ENCODE measurements at regions not wholly inside any gene's neighbourhood (a gene's known extent, or its start where the extent isn't known, plus 50 kb on each side); places are given as distances from the start of the nearest gene placed in this dataset.
"Not testable (repeated sequence)": the region's sequence is repeated elsewhere in the genome, so short reads cannot be mapped to it uniquely, and the experiment has no call there.

- H3K9me3 Mint-ChIP-seq, result peaks cover 1 to 18% (median 5%) of the 10 kb centered on the region in 7 donors
- no peaks in the 10 kb centered on the region for H3K4me1 ChIP-seq (ENCODE audit: control insufficient read depth, insufficient read depth, low read length, poor library complexity, severe bottlenecking)
- no peak overlapping the region for H3K27ac ChIP-seq (ENCODE audit: insufficient read depth, low read length, poor library complexity, severe bottlenecking)
- H3K4me1 Mint-ChIP-seq, result no peaks in the 10 kb centered on the region
- no peak overlapping the region for H3K4me3 ChIP-seq (ENCODE audit: low read depth, low read length)
- no peaks in the 10 kb centered on the region for H3K9me3 ChIP-seq (ENCODE audit: control insufficient read depth in 2 of 2, low read length in 2 of 2)
- DNase-seq (no peak), ATAC-seq (ENCODE audit: low read depth in 2 of 2) (no peak)
- no peak overlapping the region for H3K27ac Mint-ChIP-seq
- H3K36me3 Mint-ChIP-seq, result no peaks in the 10 kb centered on the region
- no peak overlapping the region for H3K4me3 Mint-ChIP-seq
- no peaks in the 10 kb centered on the region for H3K27me3 ChIP-seq (ENCODE audit: control insufficient read depth, insufficient read depth, low read length)
- no peaks in the 10 kb centered on the region for H3K27me3 Mint-ChIP-seq
- no peaks in the 10 kb centered on the region for H3K36me3 ChIP-seq (ENCODE audit: control insufficient read depth, insufficient read depth, low read length)
These were observed 653.6 kb downstream of the REEP3 start for GRCh38 chr10:64174666-64175255.

GRCh38 chr10:64175271-64175962 is 654.2 kb downstream of the REEP3 start:
- no peak overlapping the region for H3K4me3 ChIP-seq (ENCODE audit: low read depth, low read length)
- Mint-ChIP-seq H3K27me3 (no peaks in the 10 kb centered on the region), H3K4me1 (no peaks in the 10 kb centered on the region), H3K4me3 (no peak overlapping the region), H3K36me3 (no peaks in the 10 kb centered on the region), H3K9me3 (peaks cover 0 to 11% (median 2%) of the 10 kb centered on the region in 7 donors), H3K27ac (no peak overlapping the region)
- ATAC-seq (ENCODE audit: low read depth in 2 of 2), result no peak
- no peaks in the 10 kb centered on the region for H3K36me3 ChIP-seq (ENCODE audit: control insufficient read depth, insufficient read depth, low read length)
- no peak for DNase-seq
- H3K9me3 ChIP-seq (ENCODE audit: control insufficient read depth in 2 of 2, low read length in 2 of 2), result no peaks in the 10 kb centered on the region
- no peaks in the 10 kb centered on the region for H3K27me3 ChIP-seq (ENCODE audit: control insufficient read depth, insufficient read depth, low read length)
- no peaks in the 10 kb centered on the region for H3K4me1 ChIP-seq (ENCODE audit: control insufficient read depth, insufficient read depth, low read length, poor library complexity, severe bottlenecking)
- H3K27ac ChIP-seq (ENCODE audit: insufficient read depth, low read length, poor library complexity, severe bottlenecking), result no peak overlapping the region

GRCh38 chr10:64182671-64183070 is 661.5 kb downstream of the REEP3 start:
- no peak overlapping the region for H3K4me3 ChIP-seq (ENCODE audit: low read depth, low read length)
- H3K27me3 Mint-ChIP-seq, result no peaks in the 10 kb centered on the region
- no peak for ATAC-seq (ENCODE audit: low read depth in 2 of 2)
- H3K27ac ChIP-seq (ENCODE audit: insufficient read depth, low read length, poor library complexity, severe bottlenecking), result no peak overlapping the region
- peaks cover 0 to 5% (median 0%) of the 10 kb centered on the region in 7 donors for H3K9me3 Mint-ChIP-seq
- H3K4me1 Mint-ChIP-seq, result peaks cover 0 to 4% (median 0%) of the 10 kb centered on the region in 4 donors
- no peaks in the 10 kb centered on the region for H3K36me3 ChIP-seq (ENCODE audit: control insufficient read depth, insufficient read depth, low read length)
- H3K36me3 Mint-ChIP-seq, result no peaks in the 10 kb centered on the region
- no peak overlapping the region for H3K4me3 Mint-ChIP-seq
- H3K4me1 ChIP-seq (ENCODE audit: control insufficient read depth, insufficient read depth, low read length, poor library complexity, severe bottlenecking), result no peaks in the 10 kb centered on the region
- DNase-seq, result no peak
- no peaks in the 10 kb centered on the region for H3K9me3 ChIP-seq (ENCODE audit: control insufficient read depth in 2 of 2, low read length in 2 of 2)
- no peaks in the 10 kb centered on the region for H3K27me3 ChIP-seq (ENCODE audit: control insufficient read depth, insufficient read depth, low read length)
- no peak overlapping the region for H3K27ac Mint-ChIP-seq

- Histone ChIP-seq H3K27me3 (ENCODE audit: control insufficient read depth, insufficient read depth, low read length) (no peaks in the 10 kb centered on the region), H3K4me3 (ENCODE audit: low read depth, low read length) (no peak overlapping the region), H3K27ac (ENCODE audit: insufficient read depth, low read length, poor library complexity, severe bottlenecking) (no peak overlapping the region), H3K9me3 (ENCODE audit: control insufficient read depth in 2 of 2, low read length in 2 of 2) (peaks cover 0 to 2% of the 10 kb centered on the region in 2 experiments), H3K4me1 (ENCODE audit: control insufficient read depth, insufficient read depth, low read length, poor library complexity, severe bottlenecking) (no peaks in the 10 kb centered on the region), H3K36me3 (ENCODE audit: control insufficient read depth, insufficient read depth, low read length) (no peaks in the 10 kb centered on the region)
- peaks cover 0 to 3% (median 0%) of the 10 kb centered on the region in 7 donors for H3K9me3 Mint-ChIP-seq
- no peak overlapping the region for H3K27ac Mint-ChIP-seq
- no peak for ATAC-seq (ENCODE audit: low read depth in 2 of 2)
- no peak for DNase-seq
- no peaks in the 10 kb centered on the region for H3K4me1 Mint-ChIP-seq
- no peaks in the 10 kb centered on the region for H3K36me3 Mint-ChIP-seq
- no peak overlapping the region for H3K4me3 Mint-ChIP-seq
- no peaks in the 10 kb centered on the region for H3K27me3 Mint-ChIP-seq
These were observed 670.1 kb downstream of the REEP3 start for GRCh38 chr10:64191286-64191685.

- Histone ChIP-seq H3K36me3 (ENCODE audit: control insufficient read depth, insufficient read depth, low read length) (no peaks in the 10 kb centered on the region), H3K27me3 (ENCODE audit: control insufficient read depth, insufficient read depth, low read length) (no peaks in the 10 kb centered on the region), H3K4me1 (ENCODE audit: control insufficient read depth, insufficient read depth, low read length, poor library complexity, severe bottlenecking) (no peaks in the 10 kb centered on the region), H3K9me3 (ENCODE audit: control insufficient read depth in 2 of 2, low read length in 2 of 2) (peaks cover 0 to 2% of the 10 kb centered on the region in 2 experiments), H3K4me3 (ENCODE audit: low read depth, low read length) (no peak overlapping the region), H3K27ac (ENCODE audit: insufficient read depth, low read length, poor library complexity, severe bottlenecking) (no peak overlapping the region)
- ATAC-seq (ENCODE audit: low read depth in 2 of 2), result no peak
- Mint-ChIP-seq H3K4me3 (no peak overlapping the region), H3K4me1 (no peaks in the 10 kb centered on the region), H3K9me3 (peaks cover 0 to 5% (median 0%) of the 10 kb centered on the region in 7 donors), H3K36me3 (no peaks in the 10 kb centered on the region), H3K27ac (no peak overlapping the region), H3K27me3 (no peaks in the 10 kb centered on the region)
- DNase-seq, result no peak
These were observed 675.6 kb downstream of the REEP3 start for GRCh38 chr10:64196638-64197315.

- no peak for DNase-seq
- Histone ChIP-seq H3K9me3 (ENCODE audit: control insufficient read depth in 2 of 2, low read length in 2 of 2) (no peaks in the 10 kb centered on the region), H3K27ac (ENCODE audit: insufficient read depth, low read length, poor library complexity, severe bottlenecking) (no peak overlapping the region), H3K36me3 (ENCODE audit: control insufficient read depth, insufficient read depth, low read length) (no peaks in the 10 kb centered on the region), H3K4me3 (ENCODE audit: low read depth, low read length) (no peak overlapping the region), H3K27me3 (ENCODE audit: control insufficient read depth, insufficient read depth, low read length) (no peaks in the 10 kb centered on the region), H3K4me1 (ENCODE audit: control insufficient read depth, insufficient read depth, low read length, poor library complexity, severe bottlenecking) (no peaks in the 10 kb centered on the region)
- Mint-ChIP-seq H3K4me3 (no peak overlapping the region), H3K36me3 (no peaks in the 10 kb centered on the region), H3K4me1 (no peaks in the 10 kb centered on the region), H3K27ac (no peak overlapping the region), H3K9me3 (peaks cover 0 to 16% (median 6%) of the 10 kb centered on the region in 7 donors), H3K27me3 (no peaks in the 10 kb centered on the region)
- no peak for ATAC-seq (ENCODE audit: low read depth in 2 of 2)
These were observed 680.7 kb downstream of the REEP3 start for GRCh38 chr10:64201936-64202335.

GRCh38 chr10:64204504-64204903 is 683.3 kb downstream of the REEP3 start:
- H3K27me3 Mint-ChIP-seq; H3K9me3 ChIP-seq (ENCODE audit: control insufficient read depth in 2 of 2, low read length in 2 of 2); H3K4me1 Mint-ChIP-seq; ATAC-seq (ENCODE audit: low read depth in 2 of 2); H3K36me3 ChIP-seq (ENCODE audit: control insufficient read depth, insufficient read depth, low read length); H3K4me1 ChIP-seq (ENCODE audit: control insufficient read depth, insufficient read depth, low read length, poor library complexity, severe bottlenecking); DNase-seq; H3K27ac ChIP-seq (ENCODE audit: insufficient read depth, low read length, poor library complexity, severe bottlenecking); H3K36me3 Mint-ChIP-seq; H3K27me3 ChIP-seq (ENCODE audit: control insufficient read depth, insufficient read depth, low read length); H3K4me3 ChIP-seq (ENCODE audit: low read depth, low read length); H3K4me3 Mint-ChIP-seq; H3K27ac Mint-ChIP-seq: not testable (repeated sequence)
- H3K9me3 Mint-ChIP-seq, result peaks cover 0 to 14% (median 9%) of the 10 kb centered on the region in 7 donors
